ENCODE measurements at regions not wholly inside any gene's neighbourhood (a gene's known extent, or its start where the extent isn't known, plus 50 kb on each side); places are given as distances from the start of the nearest gene placed in this dataset.
"Not testable (repeated sequence)": the region's sequence is repeated elsewhere in the genome, so short reads cannot be mapped to it uniquely, and the experiment has no call there.

GRCh38 chr3:150150633-150151032 lies 179.9 kb upstream of the PFN2 start:
- no peak for DNase-seq

GRCh38 chr3:150149651-150150051 lies 179.0 kb upstream of the PFN2 start:
- no peak for DNase-seq

- no peak for DNase-seq
Measured at GRCh38 chr3:150148227-150148626, 177.5 kb upstream of the PFN2 start.

GRCh38 chr3:150147776-150148175 lies 177.1 kb upstream of the PFN2 start:
- no peak for DNase-seq

GRCh38 chr3:150146991-150147761 lies 176.5 kb upstream of the PFN2 start:
- DNase-seq, result no peak

- DNase-seq, result no peak
Measured at GRCh38 chr3:150145659-150146058, 175.0 kb upstream of the PFN2 start.

- no peak for DNase-seq
Measured at GRCh38 chr3:150144191-150144708, 173.6 kb upstream of the PFN2 start.

- no peak for DNase-seq
Measured at GRCh38 chr3:150142936-150143335, 172.2 kb upstream of the PFN2 start.

- DNase-seq, result no peak
Measured at GRCh38 chr3:150141790-150142326, 171.2 kb upstream of the PFN2 start.

GRCh38 chr3:150140614-150141321 lies 170.1 kb upstream of the PFN2 start:
- no peak for DNase-seq

GRCh38 chr3:150138824-150139223 lies 168.1 kb upstream of the PFN2 start:
- DNase-seq, result no peak

- DNase-seq, result no peak
Measured at GRCh38 chr3:150136242-150136641, 165.5 kb upstream of the PFN2 start.

- no peak for DNase-seq
Measured at GRCh38 chr3:150135287-150135721, 164.6 kb upstream of the PFN2 start.

GRCh38 chr3:150133293-150133692 lies 162.6 kb upstream of the PFN2 start:
- no peak for DNase-seq

GRCh38 chr3:150132101-150132749 lies 161.5 kb upstream of the PFN2 start:
- no peak for DNase-seq

GRCh38 chr3:150131663-150132062 lies 161.0 kb upstream of the PFN2 start:
- DNase-seq, result no peak

- no peak for DNase-seq
Measured at GRCh38 chr3:150130404-150131100, 159.9 kb upstream of the PFN2 start.

- no peak for DNase-seq
Measured at GRCh38 chr3:150129166-150129565, 158.5 kb upstream of the PFN2 start.

- DNase-seq, result no peak
Measured at GRCh38 chr3:150128126-150128525, 157.4 kb upstream of the PFN2 start.

- no peak for DNase-seq
Measured at GRCh38 chr3:150127011-150127490, 156.4 kb upstream of the PFN2 start.

- no peak for DNase-seq
Measured at GRCh38 chr3:150124142-150124541, 153.4 kb upstream of the PFN2 start.

GRCh38 chr3:150123249-150123648 lies 152.6 kb upstream of the PFN2 start:
- not testable (repeated sequence) for DNase-seq

- DNase-seq, result no peak
Measured at GRCh38 chr3:150118219-150118618, 147.5 kb upstream of the PFN2 start.

Data from NCI-H1417 treated with DMSO at 0.1 percent for 48 hours (cell line).